DND-41 (cell line): ENCODE measurements at regions not wholly inside any gene's neighbourhood (a gene's known extent, or its start where the extent isn't known, plus 50 kb on each side); places are given as distances from the start of the nearest gene placed in this dataset.

Source experiments
- CTCF ChIP-seq: IDR thresholded peaks from 2 replicates; pipeline ENCODE4 v1.5.1; 2012; ENCODE audit warnings: borderline replicate concordance, low read length, moderate library complexity, mild to moderate bottlenecking; ENCODE audit not compliant: poor library complexity, severe bottlenecking; ENCODE audit errors: extremely low read depth
- EZH2 ChIP-seq: IDR thresholded peaks from 3 replicates; pipeline ENCODE4 v1.6.1; 2012; ENCODE audit warnings: borderline replicate concordance, low read depth, mild to moderate bottlenecking, moderate library complexity, low read length, inconsistent platforms; ENCODE audit not compliant: severe bottlenecking

GRCh38 chr9:588981-589380 lies 252.5 kb upstream of the DMRT1 start:
- TF ChIP-seq CTCF (no peak), EZH2 (no peak)
